Inferior parietal cortex (tissue), 1 donor: ENCODE measurements at regions not wholly inside any gene's neighbourhood (a gene's known extent, or its start where the extent isn't known, plus 50 kb on each side); places are given as distances from the start of the nearest gene placed in this dataset.

Experiments
- DNase-seq: peaks from one replicate; pipeline ENCODE4 v3.0.0-alpha.2; 2016; ENCODE audit errors: extremely low spot score

DNA sequence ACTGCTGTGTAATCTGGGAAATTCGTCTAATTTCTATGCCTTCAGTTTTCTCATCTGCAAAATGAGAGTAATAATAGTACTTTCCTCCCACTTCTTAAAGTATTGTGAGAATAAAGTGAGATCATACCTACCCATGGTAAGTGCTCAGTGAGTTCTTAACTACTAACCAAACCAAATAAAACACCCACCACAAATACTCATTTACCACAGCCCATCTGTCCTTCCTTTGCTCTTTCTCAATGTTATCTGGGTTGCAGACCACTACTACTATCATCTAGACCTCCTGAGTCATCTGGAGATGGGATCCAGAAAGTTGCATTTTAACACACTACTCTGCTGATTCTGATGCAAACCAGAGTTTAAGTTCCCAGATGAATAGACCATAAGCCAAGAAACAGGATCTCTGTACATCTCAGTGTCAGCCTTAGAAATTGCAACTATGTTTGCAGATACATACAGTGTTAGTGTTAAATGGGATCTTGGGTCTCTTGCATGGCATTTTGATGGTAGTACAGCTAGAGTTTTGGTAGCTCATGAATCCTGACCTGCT lies 105.4 kb upstream of the ATP10B start:
- no peak for DNase-seq

DNA sequence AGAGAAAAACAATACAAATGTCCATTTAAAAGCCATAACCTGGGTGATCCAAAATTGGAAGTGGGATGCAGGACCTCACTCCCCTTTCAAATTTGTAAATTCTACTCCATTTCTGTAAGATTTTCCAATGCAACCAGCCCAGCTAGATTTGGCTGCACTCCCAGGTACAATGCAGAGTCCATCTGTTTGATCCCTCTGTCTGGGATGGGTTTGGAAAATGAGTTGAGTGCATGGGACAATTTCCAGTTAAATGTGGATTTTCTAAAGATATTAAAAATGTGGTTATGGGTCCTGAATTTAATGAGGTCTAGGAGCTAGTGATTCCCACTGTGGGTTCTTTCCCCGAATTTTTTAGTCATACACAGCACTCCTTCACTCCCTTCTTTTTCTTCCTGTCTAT lies 104.0 kb upstream of the ATP10B start:
- no peak for DNase-seq

DNA sequence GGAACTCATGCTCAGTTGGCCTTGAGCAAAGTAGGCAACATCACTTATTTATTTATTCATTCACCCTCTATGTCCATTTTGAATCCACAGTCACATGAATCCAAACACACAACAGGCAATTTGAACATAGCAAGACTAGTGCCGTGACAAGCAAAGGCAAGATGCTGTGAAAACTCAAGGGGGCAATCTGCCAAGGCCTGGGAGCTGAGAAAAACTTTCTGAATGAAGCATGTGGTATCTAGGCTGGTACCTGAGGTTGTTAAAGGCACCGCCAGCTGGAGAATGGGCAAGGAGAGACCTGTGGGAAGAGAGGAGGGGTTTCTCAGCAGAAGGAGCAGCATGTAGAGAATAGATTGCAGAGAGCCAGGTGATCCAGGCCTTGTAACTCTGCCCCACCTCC lies 98.3 kb upstream of the ATP10B start:
- no peak for DNase-seq

DNA sequence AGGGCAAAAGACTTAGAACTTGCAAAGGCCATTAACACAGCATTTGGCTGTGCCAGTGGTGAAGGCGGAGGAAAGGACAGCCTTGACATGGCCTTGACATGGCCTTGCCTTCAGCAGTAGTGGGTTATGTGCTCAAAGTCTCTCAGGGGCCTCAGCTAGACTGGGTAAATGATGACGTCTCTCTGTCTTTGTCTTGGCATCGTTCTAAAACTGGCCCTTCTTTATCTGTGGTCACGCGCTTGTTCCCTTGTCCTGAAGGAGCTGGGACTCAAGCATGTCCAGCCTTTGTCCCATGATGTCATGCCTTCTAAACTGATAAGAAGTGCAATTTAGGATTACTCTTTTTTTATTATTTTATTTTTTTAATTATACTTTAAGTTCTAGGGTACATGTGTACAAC lies 88.7 kb upstream of the ATP10B start:
- DNase-seq: no peak

DNA sequence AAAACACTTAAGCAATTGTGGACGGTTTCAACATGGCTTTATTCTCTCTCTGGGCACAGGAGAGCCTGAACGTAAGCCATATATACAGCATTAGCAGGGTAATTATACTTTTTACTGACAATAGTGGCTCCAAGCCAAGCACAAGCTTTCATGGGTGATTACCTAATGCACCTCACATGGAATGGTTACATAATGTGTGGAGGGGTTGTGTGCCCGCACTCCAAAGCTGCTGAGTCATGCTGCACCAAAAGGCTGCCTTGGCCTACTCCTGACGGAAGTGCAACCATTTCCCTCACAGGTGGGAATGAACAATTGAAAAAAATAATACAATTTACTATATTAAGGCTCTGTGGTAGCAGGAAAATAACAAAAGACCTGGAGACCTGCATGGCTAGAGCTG lies 86.5 kb upstream of the ATP10B start:
- DNase-seq: no peak

DNA sequence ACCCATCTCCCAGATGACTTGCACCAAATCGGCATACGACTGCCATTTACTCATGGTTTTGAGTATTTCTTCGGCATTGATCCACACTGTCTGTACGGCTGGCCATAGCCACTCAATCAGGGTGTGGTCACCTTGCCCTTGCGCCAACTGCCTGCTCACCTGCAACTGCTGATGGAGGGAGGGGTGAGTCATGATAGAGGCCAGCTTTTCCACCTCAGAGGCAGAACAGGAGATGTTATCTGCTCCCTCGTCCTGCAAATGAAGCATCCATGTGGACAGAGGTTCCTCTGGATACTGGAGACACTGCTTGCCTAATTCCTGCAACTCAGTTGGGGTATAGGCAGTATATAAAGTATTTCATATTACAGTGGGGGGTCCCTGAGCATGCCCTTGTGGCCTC lies 85.6 kb upstream of the ATP10B start:
- DNase-seq: no peak

DNA sequence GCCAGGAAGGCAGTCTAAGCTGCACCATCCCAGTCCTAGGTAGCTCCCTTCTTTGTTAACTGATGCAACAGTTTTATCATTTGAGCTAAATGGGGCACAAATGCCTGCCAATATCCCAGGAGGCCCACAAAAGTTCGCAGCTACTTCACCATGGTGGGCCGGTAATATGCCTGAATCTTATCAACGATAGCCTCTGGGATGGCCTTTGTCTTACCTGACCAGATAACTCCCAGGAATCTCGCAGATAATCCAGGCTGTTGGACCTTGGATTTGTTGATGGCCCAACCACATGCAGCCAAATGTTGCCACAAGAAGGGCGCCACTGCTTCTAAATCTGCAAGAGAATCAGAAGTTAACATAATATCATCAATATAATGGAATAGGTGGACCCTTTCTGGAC lies 83.8 kb upstream of the ATP10B start:
- DNase-seq: no peak

DNA sequence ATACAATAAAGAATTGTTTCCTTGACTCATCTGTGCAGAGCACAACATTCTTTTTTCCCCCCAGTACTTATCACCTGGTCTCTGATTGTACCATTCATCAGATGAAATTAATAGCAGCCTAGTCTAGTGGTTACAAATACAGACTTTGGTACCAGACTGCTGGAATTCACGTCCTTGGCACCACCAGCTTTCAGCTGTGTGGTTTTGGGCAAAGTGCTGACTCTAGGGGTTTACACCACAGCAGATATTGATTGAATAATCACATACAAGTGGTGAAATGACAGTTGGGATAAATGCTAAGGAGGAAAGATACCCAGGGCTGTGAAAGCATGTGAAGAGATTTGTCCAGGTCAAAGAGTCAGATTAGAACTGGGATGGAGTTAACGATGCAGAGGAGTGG lies 79.3 kb upstream of the ATP10B start:
- DNase-seq: no peak

DNA sequence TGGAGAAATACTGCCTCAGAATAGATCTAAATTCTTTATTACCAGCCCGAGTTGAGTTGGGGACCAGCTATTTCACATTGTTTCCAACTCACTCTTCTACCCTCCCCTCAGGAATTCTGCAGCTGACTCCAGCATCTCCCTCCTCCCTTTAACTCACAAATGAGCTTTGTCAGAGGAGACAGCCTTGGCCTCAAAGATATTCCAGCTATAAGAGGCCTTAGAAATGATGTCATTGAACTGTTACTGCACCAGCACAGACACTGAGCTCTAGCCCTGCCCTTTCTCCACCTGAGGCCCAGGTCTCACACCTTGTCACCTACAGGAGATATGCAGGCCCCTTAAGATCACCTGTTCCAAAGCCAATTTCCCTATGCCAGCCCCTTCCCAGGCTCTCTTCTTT lies 78.4 kb upstream of the ATP10B start:
- no peak for DNase-seq

DNA sequence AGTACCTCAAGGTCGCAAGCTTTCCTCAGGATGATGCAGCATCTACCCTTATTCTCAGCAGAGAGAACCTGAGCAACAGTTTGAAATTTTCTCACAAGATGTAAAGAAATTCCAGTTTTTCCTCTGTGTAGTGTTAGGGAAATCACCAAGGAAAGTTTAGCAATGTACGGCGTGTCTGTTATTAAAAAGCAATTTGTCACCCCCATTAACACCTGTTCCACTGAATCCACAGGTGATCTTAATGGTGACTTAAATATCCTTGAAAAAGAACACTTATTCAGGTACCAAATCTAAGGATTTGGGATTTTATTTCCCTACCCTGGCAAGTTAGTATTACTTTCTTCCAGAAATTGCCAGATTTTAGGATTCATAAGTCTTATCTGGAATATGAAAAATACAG lies 77.9 kb upstream of the ATP10B start:
- no peak for DNase-seq

DNA sequence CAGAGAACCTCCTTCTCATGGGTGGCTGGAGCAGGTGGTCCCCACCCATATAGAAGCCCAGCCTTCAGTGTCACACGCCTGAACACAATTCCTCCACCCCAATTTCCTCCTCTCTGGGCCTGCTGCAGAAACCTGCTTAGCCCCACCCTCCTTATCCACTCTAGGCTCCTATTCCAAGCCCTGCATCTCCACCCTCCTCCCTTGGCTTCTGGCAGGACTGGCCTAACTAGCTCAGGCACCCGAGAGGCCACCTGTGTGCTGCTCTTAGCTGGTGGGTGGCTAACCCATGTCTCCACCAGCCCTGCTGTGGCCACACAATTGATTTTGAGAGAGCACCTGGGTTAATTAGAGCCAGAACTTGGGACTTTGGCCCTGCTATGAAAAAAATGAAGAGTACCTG lies 77.3 kb upstream of the ATP10B start:
- no peak for DNase-seq

DNA sequence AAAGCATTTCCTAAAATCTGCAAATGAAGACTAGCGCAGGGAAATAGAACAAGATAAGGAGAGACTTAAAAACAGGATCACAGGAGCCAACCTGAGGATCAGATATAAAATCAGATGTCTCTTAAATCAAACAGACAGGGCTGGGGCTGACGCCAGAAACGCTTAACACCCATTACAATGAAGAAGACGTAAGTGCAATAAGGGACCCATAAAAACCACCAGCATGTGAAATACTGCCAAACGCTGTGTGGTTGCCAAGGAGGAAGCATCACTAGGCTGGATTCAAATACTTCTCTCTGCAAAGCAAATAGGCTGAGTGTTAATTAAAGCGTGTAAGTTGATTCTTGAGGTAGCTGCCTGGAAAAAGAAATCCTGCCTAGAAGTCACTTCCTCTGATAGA lies 74.4 kb upstream of the ATP10B start:
- DNase-seq: peak; percentile 54

DNA sequence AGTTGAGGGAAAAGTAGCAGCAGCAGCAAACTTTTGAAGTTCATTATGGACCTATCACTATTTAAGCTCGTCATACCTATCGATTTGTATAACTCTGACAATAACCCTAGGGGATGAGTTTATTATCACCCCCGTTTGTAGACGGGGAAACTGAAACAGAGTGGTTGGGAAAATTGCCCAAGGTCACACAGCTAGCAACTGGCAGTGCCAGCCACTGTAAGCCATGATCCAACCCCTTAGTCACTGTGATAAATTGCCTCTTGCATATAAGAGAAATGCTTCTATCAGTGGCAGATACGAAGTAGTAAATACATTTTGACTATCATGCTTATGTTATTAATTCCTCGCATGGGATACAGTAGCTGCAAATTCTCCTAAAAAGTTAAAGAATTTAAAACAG lies 73.3 kb upstream of the ATP10B start:
- DNase-seq: no peak

DNA sequence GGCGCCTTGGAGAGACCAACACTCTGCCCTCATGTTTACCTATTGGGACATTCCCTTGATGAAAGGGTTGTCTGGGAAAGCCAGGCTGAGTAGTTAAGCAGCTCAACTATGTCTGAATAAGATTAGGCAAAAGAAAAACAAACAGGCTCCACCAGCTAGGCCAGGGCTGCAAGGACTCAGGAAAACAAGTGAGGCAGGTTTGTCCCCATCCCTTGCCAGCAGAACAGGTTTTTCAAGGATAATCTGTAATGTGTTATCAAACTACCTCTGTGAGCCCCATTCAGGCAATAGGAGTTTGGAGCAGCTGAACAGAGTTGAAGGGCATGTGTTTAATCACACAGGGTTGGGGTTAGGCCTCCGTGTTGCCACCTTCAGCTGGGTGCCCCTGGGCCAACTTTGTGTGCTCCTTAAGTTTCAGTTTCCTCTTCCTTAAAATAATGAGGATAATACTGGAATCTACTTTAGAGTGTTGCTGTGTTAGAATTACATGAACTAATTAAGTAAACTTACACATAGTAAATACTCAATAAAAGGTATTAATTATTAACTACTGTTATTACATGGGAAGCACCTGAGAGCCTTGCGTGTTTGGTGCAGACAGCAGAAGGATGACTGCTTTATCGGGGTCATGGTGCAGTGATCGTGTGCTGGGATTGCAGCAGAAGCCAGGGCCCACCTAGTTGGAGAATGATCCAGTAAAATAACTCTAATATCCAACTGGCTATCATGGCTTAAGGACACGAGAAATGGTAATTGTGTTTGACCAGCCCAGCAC lies 72.1 kb upstream of the ATP10B start:
- no peak for DNase-seq

DNA sequence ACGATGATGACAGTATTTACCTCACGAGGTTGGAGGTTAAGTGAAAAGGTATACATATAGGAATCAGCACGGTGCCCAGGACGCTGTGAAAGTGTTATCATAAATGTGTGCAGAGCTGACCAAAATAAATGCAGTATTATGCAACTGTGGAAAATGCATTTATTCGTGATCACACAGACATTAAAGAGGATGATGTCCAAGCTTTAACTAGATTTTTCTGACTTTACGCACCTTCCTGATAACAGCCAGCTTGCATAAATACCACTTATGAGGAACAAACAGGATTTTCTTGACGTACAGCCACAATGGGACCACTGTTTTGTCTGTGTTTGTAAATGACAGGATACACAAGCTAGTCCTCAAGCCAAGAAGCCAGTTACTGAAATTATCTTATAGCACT lies 71.4 kb upstream of the ATP10B start:
- DNase-seq: no peak

DNA sequence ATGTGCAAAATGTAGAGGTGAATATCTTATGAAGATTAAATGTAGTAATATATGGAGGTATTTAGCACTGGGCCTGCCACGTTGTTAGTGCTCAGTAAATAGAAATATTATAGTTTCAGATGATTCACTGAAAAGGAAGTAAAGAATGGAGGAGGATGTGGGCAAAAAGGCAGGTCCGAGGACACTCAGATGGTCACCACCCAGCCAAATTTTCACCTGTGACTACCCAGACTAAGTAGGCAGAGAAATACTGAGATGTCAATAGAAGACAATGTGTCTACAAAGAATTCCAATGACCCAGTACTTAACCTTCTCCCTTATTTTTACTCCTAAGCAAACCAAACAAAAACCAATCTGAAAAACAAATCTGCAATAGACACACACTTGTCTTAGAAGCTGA lies 70.3 kb upstream of the ATP10B start:
- DNase-seq: no peak

DNA sequence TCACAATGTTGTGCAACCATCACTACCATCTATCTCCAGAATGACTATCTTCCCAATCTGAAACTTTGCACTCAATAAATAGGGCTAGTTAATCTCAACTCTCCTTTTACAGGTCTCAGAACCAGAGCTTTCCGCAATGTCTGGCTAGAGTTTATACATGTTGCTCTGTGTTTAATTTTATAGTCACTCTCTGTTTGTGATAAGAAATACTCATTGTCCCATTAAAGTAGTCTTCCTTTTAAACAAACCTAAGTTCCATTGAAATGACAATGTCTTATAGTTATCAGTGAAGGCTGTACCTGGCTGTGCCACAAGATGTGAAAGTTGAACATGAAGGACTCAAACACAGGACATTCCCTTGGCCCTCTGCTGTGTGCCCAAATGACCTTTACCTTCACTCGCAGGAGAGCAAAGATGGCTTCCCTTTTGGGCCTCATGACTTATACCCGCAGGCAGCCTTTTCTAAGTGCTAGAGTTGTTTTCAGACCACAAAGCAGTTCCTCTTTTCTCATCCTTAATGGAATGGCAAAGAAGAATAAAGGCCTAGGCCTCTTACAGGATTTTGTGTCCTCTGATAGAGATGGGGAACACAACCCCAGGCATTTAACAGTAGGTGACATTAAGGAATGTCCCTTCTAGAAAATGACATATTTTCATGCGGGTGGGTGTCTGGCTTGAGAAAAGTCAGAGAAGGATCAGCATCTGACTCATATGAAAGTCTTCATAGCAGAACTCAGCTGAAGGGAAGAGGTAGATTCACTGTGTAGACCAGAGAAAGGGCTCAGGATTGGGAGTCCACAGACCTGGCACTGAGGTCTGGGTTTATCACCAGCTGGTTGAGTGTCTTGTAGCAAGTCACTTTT lies 69.6 kb upstream of the ATP10B start:
- no peak for DNase-seq

DNA sequence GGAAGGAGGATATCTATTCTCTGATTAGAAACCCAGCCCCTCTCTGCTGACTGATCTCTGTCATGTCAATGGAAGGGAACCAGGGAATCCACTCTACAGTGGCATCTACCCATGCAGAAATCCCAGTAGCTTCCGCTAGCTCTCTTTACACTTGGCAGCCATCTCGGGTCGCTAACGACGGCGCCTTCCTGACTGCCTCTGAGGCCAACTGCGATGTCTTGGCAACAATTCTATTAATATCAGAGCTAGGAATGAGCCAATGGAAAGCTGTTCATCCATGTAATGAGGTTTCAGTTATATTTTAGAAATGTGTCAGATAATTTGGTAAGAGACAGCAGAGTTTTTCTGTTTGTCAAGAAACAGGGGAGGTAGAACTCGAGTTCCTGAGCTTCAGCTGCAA lies 67.6 kb upstream of the ATP10B start:
- no peak for DNase-seq

DNA sequence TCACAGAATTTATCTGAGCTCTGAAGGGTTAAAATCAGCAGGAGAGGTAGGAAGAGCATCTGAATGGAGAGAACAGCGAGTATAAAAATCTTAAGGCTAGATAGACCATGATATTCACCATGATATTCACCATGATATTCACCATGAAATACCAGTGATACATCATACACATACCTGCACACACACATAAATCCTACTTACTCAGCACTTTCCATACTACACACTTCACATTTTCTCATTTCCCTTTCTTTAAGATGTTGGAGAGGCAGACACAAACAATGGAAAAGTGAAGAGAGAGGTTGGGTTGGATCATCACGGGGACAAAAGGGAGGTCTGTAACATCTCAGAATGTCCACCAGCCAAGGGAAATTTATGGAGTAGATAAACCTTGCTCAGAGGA lies 66.4 kb upstream of the ATP10B start:
- DNase-seq: no peak

DNA sequence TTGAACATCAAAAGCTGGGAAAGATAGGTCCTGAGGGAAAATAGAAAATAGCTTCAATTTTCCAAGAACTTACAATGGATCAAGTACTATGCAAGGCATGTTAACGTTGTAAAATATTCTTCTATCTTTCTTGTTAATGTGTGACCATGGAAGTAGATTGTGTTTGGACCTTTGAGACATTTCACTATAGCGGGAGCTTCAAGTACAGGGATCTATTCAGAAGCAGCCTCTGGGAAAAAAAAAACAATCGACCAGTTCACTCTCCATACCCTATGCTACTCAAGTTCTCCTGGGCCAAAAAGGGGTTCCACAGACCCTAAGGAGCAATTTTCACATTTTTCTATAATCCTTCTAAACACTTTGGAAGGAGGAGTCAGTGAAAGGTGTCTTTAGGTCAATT lies 54.1 kb upstream of the ATP10B start:
- no peak for DNase-seq

DNA sequence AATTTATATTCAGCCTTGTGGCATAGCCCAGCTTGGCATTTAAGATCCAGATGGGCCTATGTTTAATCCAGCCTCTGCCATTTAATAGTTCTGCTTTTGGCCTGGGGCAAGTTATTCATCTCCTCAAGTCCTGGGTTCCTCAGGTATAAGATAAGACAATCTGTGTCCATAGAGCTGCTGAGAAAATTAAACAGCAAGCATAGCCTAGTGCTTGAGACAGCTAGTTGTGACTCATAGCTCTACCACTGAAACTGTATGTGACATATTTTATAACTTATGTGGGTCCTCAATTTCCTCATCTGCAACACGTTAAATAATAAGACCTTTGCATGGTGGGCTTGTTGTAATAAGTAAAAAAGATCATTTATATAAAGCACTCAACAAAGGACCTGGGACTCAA lies 53.3 kb upstream of the ATP10B start:
- no peak for DNase-seq

DNA sequence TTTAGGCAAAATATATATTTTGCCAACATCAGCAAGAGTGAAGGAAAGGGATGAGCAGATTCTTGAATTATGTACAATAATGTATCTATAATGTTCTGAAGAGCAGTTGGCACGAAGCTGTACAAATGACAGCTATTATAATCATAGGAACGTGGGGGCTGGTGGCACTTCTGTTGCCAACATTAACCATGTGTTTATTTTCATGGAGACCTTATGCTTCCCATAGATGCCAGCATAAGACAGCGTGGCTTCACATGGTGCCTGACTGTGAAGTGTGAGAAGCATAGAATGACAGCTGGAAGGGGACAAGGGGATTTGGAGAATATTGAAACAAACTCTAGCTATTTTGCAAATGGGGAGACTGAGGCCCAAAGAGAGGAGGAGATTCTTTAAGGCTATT lies 52.6 kb upstream of the ATP10B start:
- DNase-seq: no peak

DNA sequence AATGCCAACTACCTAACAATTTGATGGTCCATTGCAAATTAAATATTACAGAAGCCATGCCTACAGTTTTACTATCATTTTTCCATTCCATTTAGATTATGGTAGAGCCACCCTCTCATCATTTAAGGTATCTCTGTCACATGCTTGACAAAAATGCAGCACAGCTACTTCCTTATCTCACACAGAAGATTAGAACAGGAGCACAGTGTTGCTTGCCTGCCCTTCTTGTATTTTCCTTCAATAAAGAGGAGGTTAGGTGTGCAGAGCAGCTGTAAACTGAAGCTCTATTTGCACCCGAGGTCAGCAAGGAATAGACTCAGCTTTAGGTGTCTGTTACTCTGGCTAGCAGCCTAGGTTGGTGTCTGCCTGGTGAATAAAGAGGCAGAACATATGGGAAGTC lies 51.5 kb upstream of the ATP10B start:
- no peak for DNase-seq
